ENCODE measurements at regions not wholly inside any gene's neighbourhood (a gene's known extent, or its start where the extent isn't known, plus 50 kb on each side); places are given as distances from the start of the nearest gene placed in this dataset.

GRCh38 chr13:85632526-85633195 is 166.6 kb downstream of the SLITRK6 start:
- TF ChIP-seq EZH2phosphoT487 (IDR thresholded peaks at IDR 0.05; ENCODE audit: borderline replicate concordance): no peak
- no peak for TF ChIP-seq YY1 (IDR thresholded peaks at IDR 0.05; ENCODE audit: extremely low read depth, insufficient replicate concordance, low read depth, low read length)
- TF ChIP-seq, protein P1, sequence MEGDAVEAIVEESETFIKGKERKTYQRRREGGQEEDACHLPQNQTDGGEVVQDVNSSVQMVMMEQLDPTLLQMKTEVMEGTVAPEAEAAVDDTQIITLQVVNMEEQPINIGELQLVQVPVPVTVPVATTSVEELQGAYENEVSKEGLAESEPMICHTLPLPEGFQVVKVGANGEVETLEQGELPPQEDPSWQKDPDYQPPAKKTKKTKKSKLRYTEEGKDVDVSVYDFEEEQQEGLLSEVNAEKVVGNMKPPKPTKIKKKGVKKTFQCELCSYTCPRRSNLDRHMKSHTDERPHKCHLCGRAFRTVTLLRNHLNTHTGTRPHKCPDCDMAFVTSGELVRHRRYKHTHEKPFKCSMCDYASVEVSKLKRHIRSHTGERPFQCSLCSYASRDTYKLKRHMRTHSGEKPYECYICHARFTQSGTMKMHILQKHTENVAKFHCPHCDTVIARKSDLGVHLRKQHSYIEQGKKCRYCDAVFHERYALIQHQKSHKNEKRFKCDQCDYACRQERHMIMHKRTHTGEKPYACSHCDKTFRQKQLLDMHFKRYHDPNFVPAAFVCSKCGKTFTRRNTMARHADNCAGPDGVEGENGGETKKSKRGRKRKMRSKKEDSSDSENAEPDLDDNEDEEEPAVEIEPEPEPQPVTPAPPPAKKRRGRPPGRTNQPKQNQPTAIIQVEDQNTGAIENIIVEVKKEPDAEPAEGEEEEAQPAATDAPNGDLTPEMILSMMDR (IDR thresholded peaks at IDR 0.05 in 2 of 3, conservative IDR thresholded peaks at IDR 0.05 in 1 of 3; ENCODE audit: borderline replicate concordance in 1 of 3, insufficient read depth in 1 of 3, low read depth in 2 of 3, low read length in 2 of 3): no peak

All from HCT116 (cell line).